ENCODE measurements at regions not wholly inside any gene's neighbourhood (a gene's known extent, or its start where the extent isn't known, plus 50 kb on each side); places are given as distances from the start of the nearest gene placed in this dataset.

- DNase-seq (ENCODE audit: low read depth in 2 of 2) = no peak
Measured at GRCh38 chr1:29517251-29518086, 281.1 kb downstream of the PTPRU start.

- no peak for DNase-seq (ENCODE audit: low read depth in 2 of 2)
Measured at GRCh38 chr1:29516063-29516820, 279.9 kb downstream of the PTPRU start.

- no peak for DNase-seq (ENCODE audit: low read depth in 2 of 2)
Measured at GRCh38 chr1:29515170-29515955, 279.0 kb downstream of the PTPRU start.

- DNase-seq (ENCODE audit: low read depth in 2 of 2) = no peak
Measured at GRCh38 chr1:29514361-29515169, 278.2 kb downstream of the PTPRU start.

- DNase-seq (ENCODE audit: low read depth in 2 of 2) = peak in 1 of 2 experiments; percentile 1
Measured at GRCh38 chr1:29513357-29513756, 277.0 kb downstream of the PTPRU start.

GRCh38 chr1:29511436-29511835 lies 275.1 kb downstream of the PTPRU start:
- no peak for DNase-seq (ENCODE audit: low read depth in 2 of 2)

GRCh38 chr1:29508458-29509107 lies 272.3 kb downstream of the PTPRU start:
- DNase-seq (ENCODE audit: low read depth in 2 of 2) = no peak

GRCh38 chr1:29506678-29507225 lies 270.4 kb downstream of the PTPRU start:
- DNase-seq (ENCODE audit: low read depth in 2 of 2) = no peak

- DNase-seq (ENCODE audit: low read depth in 2 of 2) = no peak
Measured at GRCh38 chr1:29505532-29506220, 269.4 kb downstream of the PTPRU start.

GRCh38 chr1:29504709-29505410 lies 268.5 kb downstream of the PTPRU start:
- DNase-seq (ENCODE audit: low read depth in 2 of 2) = no peak

GRCh38 chr1:29504196-29504595 lies 267.9 kb downstream of the PTPRU start:
- DNase-seq (ENCODE audit: low read depth in 2 of 2) = no peak

GRCh38 chr1:29502911-29503840 lies 266.9 kb downstream of the PTPRU start:
- DNase-seq (ENCODE audit: low read depth in 2 of 2) = no peak

GRCh38 chr1:29502225-29502910 lies 266.0 kb downstream of the PTPRU start:
- no peak for DNase-seq (ENCODE audit: low read depth in 2 of 2)

GRCh38 chr1:29501227-29501976 lies 265.1 kb downstream of the PTPRU start:
- no peak for DNase-seq (ENCODE audit: low read depth in 2 of 2)

GRCh38 chr1:29500651-29501050 lies 264.3 kb downstream of the PTPRU start:
- DNase-seq (ENCODE audit: low read depth in 2 of 2) = no peak

GRCh38 chr1:29500041-29500440 lies 263.7 kb downstream of the PTPRU start:
- no peak for DNase-seq (ENCODE audit: low read depth in 2 of 2)

GRCh38 chr1:29499104-29499650 lies 262.9 kb downstream of the PTPRU start:
- no peak for DNase-seq (ENCODE audit: low read depth in 2 of 2)
